SK-N-SH treated with all-trans-retinoic acid at 6 μM for 48 hours (cell line): ENCODE measurements at regions not wholly inside any gene's neighbourhood (a gene's known extent, or its start where the extent isn't known, plus 50 kb on each side); places are given as distances from the start of the nearest gene placed in this dataset.

Source experiments
- ATAC-seq: fragments of 200-7000 bp; cut with Tn5 transposase; 3 replicates; pipeline ENCODE4 v1.9.1; 2020; ENCODE audit warnings: mild to moderate bottlenecking, moderate library complexity
- ARNTL ChIP-seq: fragments of 450-650 bp; formaldehyde crosslinking; IDR thresholded peaks from 2 replicates; pipeline ENCODE4 v1.5.0; 2020; ENCODE audit warnings: low read depth, mild to moderate bottlenecking, moderate library complexity, borderline replicate concordance
- BACH2 ChIP-seq: fragments of 250-450 bp; sonication (Bioruptor Pico); IDR thresholded peaks from 2 replicates; pipeline ENCODE4 v1.9.0; 2021; ENCODE audit warnings: mild to moderate bottlenecking, borderline replicate concordance
- CREB5 ChIP-seq: fragments of 250-450 bp; sonication (Bioruptor Pico); IDR thresholded peaks from 2 replicates; pipeline ENCODE4 v1.5.1; 2020; ENCODE audit warnings: low read depth, mild to moderate bottlenecking, moderate library complexity
- CSDC2 ChIP-seq: fragments of 250-450 bp; sonication (Bioruptor Pico); IDR thresholded peaks from 2 replicates; pipeline ENCODE4 v1.5.0; 2020; ENCODE audit warnings: mild to moderate bottlenecking, moderate library complexity
- CSRNP3 ChIP-seq: fragments of 250-450 bp; sonication (Bioruptor Pico); IDR thresholded peaks from 2 replicates; pipeline ENCODE4 v1.5.1; 2021; ENCODE audit warnings: mild to moderate bottlenecking, moderate library complexity
- GLIS3 ChIP-seq: fragments of 250-450 bp; sonication (Bioruptor Pico); IDR thresholded peaks from 2 replicates; pipeline ENCODE4 v1.5.0; 2020; ENCODE audit warnings: mild to moderate bottlenecking, moderate library complexity
- ISL1 ChIP-seq: fragments of 250-450 bp; sonication (Bioruptor Pico); IDR thresholded peaks from 2 replicates; pipeline ENCODE4 v2.1.2; 2022; ENCODE audit warnings: mild to moderate bottlenecking, moderate library complexity
- OSR1 ChIP-seq: fragments of 250-450 bp; sonication (Bioruptor Pico); IDR thresholded peaks from 2 replicates; pipeline ENCODE4 v1.8.0; 2022; ENCODE audit warnings: moderate library complexity, mild to moderate bottlenecking, inconsistent platforms
- PATZ1 ChIP-seq: fragments of 250-450 bp; sonication (Bioruptor Pico); IDR thresholded peaks from 2 replicates; pipeline ENCODE4 v1.8.0; 2020; ENCODE audit warnings: mild to moderate bottlenecking, moderate library complexity, borderline replicate concordance
- POU6F1 ChIP-seq: fragments of 250-450 bp; sonication (Bioruptor Pico); IDR thresholded peaks from 2 replicates; pipeline ENCODE4 v1.8.0; 2021; ENCODE audit warnings: low read depth, mild to moderate bottlenecking, moderate library complexity, borderline replicate concordance
- PPARA ChIP-seq: fragments of 250-450 bp; sonication (Bioruptor Pico); IDR thresholded peaks from 2 replicates; pipeline ENCODE4 v1.5.0; 2020; ENCODE audit warnings: mild to moderate bottlenecking, borderline replicate concordance
- RARB ChIP-seq: fragments of 250-450 bp; sonication (Bioruptor Pico); IDR thresholded peaks from 2 replicates; pipeline ENCODE4 v1.8.0; 2021; ENCODE audit warnings: mild to moderate bottlenecking, moderate library complexity
- SNAI2 ChIP-seq: fragments of 250-450 bp; sonication (Bioruptor Pico); IDR thresholded peaks from 2 replicates; pipeline ENCODE4 v1.5.0; 2020; ENCODE audit warnings: mild to moderate bottlenecking, moderate library complexity
- TCF4 ChIP-seq: fragments of 250-450 bp; sonication (Bioruptor Pico); IDR thresholded peaks from 2 replicates; pipeline ENCODE4 v1.8.0; 2021; ENCODE audit warnings: mild to moderate bottlenecking, moderate library complexity, borderline replicate concordance
- TOX ChIP-seq: fragments of 250-450 bp; sonication (Bioruptor Pico); IDR thresholded peaks from 2 replicates; pipeline ENCODE4 v1.8.0; 2021; ENCODE audit warnings: mild to moderate bottlenecking, moderate library complexity, borderline replicate concordance
- TSHZ2 ChIP-seq: fragments of 250-450 bp; sonication (Bioruptor Pico); IDR thresholded peaks from 2 replicates; pipeline ENCODE4 v1.5.0; 2020; ENCODE audit warnings: mild to moderate bottlenecking, moderate library complexity
- ZC3H10 ChIP-seq: fragments of 250-450 bp; sonication (Bioruptor Pico); IDR thresholded peaks from 2 replicates; pipeline ENCODE4 v1.5.1; 2021; ENCODE audit warnings: mild to moderate bottlenecking, moderate library complexity
- ZNF565 ChIP-seq: fragments of 450-650 bp; formaldehyde crosslinking; conservative IDR thresholded peaks from 2 replicates; pipeline ENCODE4 v1.5.0; 2020; ENCODE audit warnings: low read depth, mild to moderate bottlenecking, moderate library complexity
- ZNF8 ChIP-seq: fragments of 450-650 bp; formaldehyde crosslinking; IDR thresholded peaks from 2 replicates; pipeline ENCODE4 v1.5.0; 2020; ENCODE audit warnings: mild to moderate bottlenecking, moderate library complexity

- ATAC-seq = no peak
- TF ChIP-seq ZC3H10 (CRISPR knock-in tag) (no peak), ARNTL (no peak), CSDC2 (CRISPR knock-in tag) (no peak), ISL1 (CRISPR knock-in tag) (no peak), BACH2 (CRISPR knock-in tag) (no peak)
Measured at GRCh38 chr12:98341732-98342131, 173.7 kb upstream of the TMPO start.

GRCh38 chr12:98343002-98343567 lies 172.3 kb upstream of the TMPO start:
- TF ChIP-seq GLIS3 (CRISPR knock-in tag) = no peak
- no peak for TF ChIP-seq PATZ1 (CRISPR knock-in tag)
- TF ChIP-seq ARNTL = no peak
- TF ChIP-seq ZNF565 (CRISPR knock-in tag) = no peak
- no peak for TF ChIP-seq TSHZ2 (CRISPR knock-in tag)
- TF ChIP-seq TCF4 = no peak
- no peak for TF ChIP-seq PPARA
- TF ChIP-seq OSR1 (CRISPR knock-in tag) = no peak
- no peak for TF ChIP-seq POU6F1 (CRISPR knock-in tag)
- no peak for TF ChIP-seq ZNF8 (CRISPR knock-in tag)
- TF ChIP-seq, all 23 proteins: peak for 0
- ATAC-seq = no peak

GRCh38 chr12:98344046-98344930 lies 171.1 kb upstream of the TMPO start:
- ATAC-seq = no peak
- TF ChIP-seq TSHZ2 (CRISPR knock-in tag) = no peak
- no peak for TF ChIP-seq PATZ1 (CRISPR knock-in tag)
- TF ChIP-seq CSRNP3 = no peak
- TF ChIP-seq SNAI2 (CRISPR knock-in tag) = no peak
- no peak for TF ChIP-seq RARB
- no peak for TF ChIP-seq POU6F1 (CRISPR knock-in tag)
- no peak for TF ChIP-seq TOX (CRISPR knock-in tag)
- no peak for TF ChIP-seq PPARA
- TF ChIP-seq ISL1 (CRISPR knock-in tag) = no peak
- no peak for TF ChIP-seq ZC3H10 (CRISPR knock-in tag)
- TF ChIP-seq CREB5 (CRISPR knock-in tag) = no peak
- TF ChIP-seq OSR1 (CRISPR knock-in tag) = no peak
- no peak for TF ChIP-seq TCF4
